Liver (tissue), 3 donors: ENCODE measurements at regions not wholly inside any gene's neighbourhood (a gene's known extent, or its start where the extent isn't known, plus 50 kb on each side); places are given as distances from the start of the nearest gene placed in this dataset.

Source experiments
- EGR1 ChIP-seq, 2 donors: IDR thresholded peaks; 2 replicates each; pipeline ENCODE4 v1.6.1; 2016 to 2018; ENCODE audit warnings: antibody characterized with exemption in 2 of 2, low read depth in 2 of 2
- HNF4G ChIP-seq: IDR thresholded peaks from 2 replicates; pipeline ENCODE4 v1.6.1; 2016; ENCODE audit warnings: antibody characterized with exemption
- MAX ChIP-seq: IDR thresholded peaks from 2 replicates; pipeline ENCODE4 v1.6.1; 2016; ENCODE audit warnings: antibody characterized with exemption
- TAF1 ChIP-seq: conservative IDR thresholded peaks from 2 replicates; pipeline ENCODE4 v1.6.1; 2016; ENCODE audit warnings: antibody characterized with exemption, mild to moderate bottlenecking
- ZBTB33 ChIP-seq: IDR thresholded peaks from 2 replicates; pipeline ENCODE4 v1.6.1; 2016; ENCODE audit warnings: antibody characterized with exemption
- TF ChIP-seq, protein P1 (sequence below): fragments of 150-350 bp; IDR thresholded peaks from 2 replicates; pipeline ENCODE4 v1.5.1; 2017; ENCODE audit warnings: improper control_type of control experiment, low read depth, low read length; ENCODE audit not compliant: missing input control
- TF ChIP-seq, protein P2 (sequence below): IDR thresholded peaks from 2 replicates; pipeline ENCODE4 v1.6.1; 2016; ENCODE audit warnings: antibody characterized with exemption
- donor health status: healthy.
- donor health status: healthy.

DNA sequence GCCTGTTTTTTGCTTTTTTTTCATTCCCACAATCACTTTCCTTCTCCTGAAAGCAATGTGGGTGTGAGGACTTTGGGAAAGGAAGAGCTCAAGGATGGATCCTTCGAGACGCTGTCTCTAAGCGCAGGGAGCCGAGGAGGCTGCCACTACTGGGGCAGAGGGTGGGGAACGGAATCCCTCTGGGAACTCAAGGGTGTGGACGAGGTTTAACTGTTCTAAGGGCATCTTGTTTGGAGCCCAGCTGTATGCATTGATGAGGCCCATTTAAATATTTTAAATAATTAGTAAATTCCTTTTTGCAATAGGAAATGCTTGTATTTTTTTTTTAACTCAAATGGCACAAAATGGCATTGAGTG lies 124.4 kb upstream of the MEF2A start:
- TF ChIP-seq, protein P1, sequence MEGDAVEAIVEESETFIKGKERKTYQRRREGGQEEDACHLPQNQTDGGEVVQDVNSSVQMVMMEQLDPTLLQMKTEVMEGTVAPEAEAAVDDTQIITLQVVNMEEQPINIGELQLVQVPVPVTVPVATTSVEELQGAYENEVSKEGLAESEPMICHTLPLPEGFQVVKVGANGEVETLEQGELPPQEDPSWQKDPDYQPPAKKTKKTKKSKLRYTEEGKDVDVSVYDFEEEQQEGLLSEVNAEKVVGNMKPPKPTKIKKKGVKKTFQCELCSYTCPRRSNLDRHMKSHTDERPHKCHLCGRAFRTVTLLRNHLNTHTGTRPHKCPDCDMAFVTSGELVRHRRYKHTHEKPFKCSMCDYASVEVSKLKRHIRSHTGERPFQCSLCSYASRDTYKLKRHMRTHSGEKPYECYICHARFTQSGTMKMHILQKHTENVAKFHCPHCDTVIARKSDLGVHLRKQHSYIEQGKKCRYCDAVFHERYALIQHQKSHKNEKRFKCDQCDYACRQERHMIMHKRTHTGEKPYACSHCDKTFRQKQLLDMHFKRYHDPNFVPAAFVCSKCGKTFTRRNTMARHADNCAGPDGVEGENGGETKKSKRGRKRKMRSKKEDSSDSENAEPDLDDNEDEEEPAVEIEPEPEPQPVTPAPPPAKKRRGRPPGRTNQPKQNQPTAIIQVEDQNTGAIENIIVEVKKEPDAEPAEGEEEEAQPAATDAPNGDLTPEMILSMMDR, result no peak
- TF ChIP-seq ZBTB33 (no peak), EGR1 (IDR thresholded peaks at IDR 0.05; ENCODE audit: low read depth in 2 of 2) (no peak), HNF4G (no peak), TAF1 (no peak), MAX (no peak)
- TF ChIP-seq, protein P2, sequence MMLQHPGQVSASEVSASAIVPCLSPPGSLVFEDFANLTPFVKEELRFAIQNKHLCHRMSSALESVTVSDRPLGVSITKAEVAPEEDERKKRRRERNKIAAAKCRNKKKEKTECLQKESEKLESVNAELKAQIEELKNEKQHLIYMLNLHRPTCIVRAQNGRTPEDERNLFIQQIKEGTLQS, result no peak
